K562 (cell line): ENCODE measurements at regions not wholly inside any gene's neighbourhood (a gene's known extent, or its start where the extent isn't known, plus 50 kb on each side); places are given as distances from the start of the nearest gene placed in this dataset.

ENCODE experiments used
- ATAC-seq: fragments of 200-7000 bp; cut with Tn5 transposase; 3 replicates; pipeline ENCODE4 v1.9.1; 2020; ENCODE audit warnings: moderate library complexity
- BruUV-seq: library from RNA; stranded (reverse); fragments of 400-500 nt; replicated peaks from 2 replicates; lab custom pipeline; 2021; lab: Mats Ljungman, UMichigan
- CTCF ChIA-PET: fragments of 300-600 bp; formaldehyde crosslinking; extraction: SDS; loops from one replicate; lab custom pipeline; 2021; ENCODE audit warnings: low intra/inter-chr PET ratio; lab: Yijun Ruan, JAX
- POLR2A ChIA-PET: fragments of 300-600, 350-650 bp; sonication (Branson Sonifier 250); formaldehyde crosslinking; extraction: SDS; loops from one replicate; lab custom pipeline; 2021; ENCODE audit warnings: antibody characterized with exemption, inconsistent platforms; lab: Yijun Ruan, JAX
- DNase-seq, 4 experiments: peaks; one replicate each; pipeline versions ENCODE4 v3.0.0 to v3.0.0-alpha.2; 2011 to 2018; ENCODE audit warnings: low spot score in 3 of 4, mixed read lengths in 3 of 4; ENCODE audit errors: extremely low read depth in 1 of 4
- FAIRE-seq: peaks from 2 replicates; lab custom pipeline; 2011; peaks lifted over from hg19 to GRCh38; lab: Jason Lieb, UNC
- H2AFZ ChIP-seq: 2 replicates; pipeline ENCODE4 v1.6.0; 2011; ENCODE audit warnings: low read depth, low read length, control low read depth, inconsistent platforms
- H3K27ac ChIP-seq: fragments of 200-600 bp; 3 replicates; pipeline ENCODE4 v1.8.0; 2011; ENCODE audit warnings: low read depth, mild to moderate bottlenecking, control low read depth, inconsistent platforms, low read length, moderate library complexity, mixed read lengths; ENCODE audit errors: extremely low read depth
- H3K27me3 ChIP-seq, 2 experiments: fragments of 300-600 bp in 1 of 2; 2 replicates in 1 of 2; 3 replicates in 1 of 2; pipeline versions ENCODE4 v1.6.0 to v1.8.0; 2011; ENCODE audit warnings: inconsistent platforms in 2 of 2, low read length in 2 of 2, mild to moderate bottlenecking in 1 of 2, mixed read lengths in 1 of 2, moderate library complexity in 1 of 2; ENCODE audit not compliant: control insufficient read depth in 2 of 2, insufficient read depth in 2 of 2
- H3K36me3 ChIP-seq: fragments of 300-600 bp; 3 replicates; pipeline ENCODE4 v1.8.0; 2011; ENCODE audit warnings: mild to moderate bottlenecking, low read length, inconsistent platforms; ENCODE audit not compliant: control insufficient read depth, insufficient read depth
- H3K4me1 ChIP-seq, 2 experiments: fragments of 200-600 bp in 1 of 2; replicated peaks in 1 of 2; 2 replicates in 1 of 2; 3 replicates in 1 of 2; pipeline versions ENCODE4 v1.5.1 to v1.8.0; 2011; ENCODE audit warnings: inconsistent platforms in 2 of 2, low read length in 2 of 2, mild to moderate bottlenecking in 1 of 2, mixed read lengths in 1 of 2, moderate library complexity in 1 of 2; ENCODE audit not compliant: control insufficient read depth in 2 of 2, insufficient read depth in 2 of 2
- H3K4me2 ChIP-seq: 2 replicates; pipeline ENCODE4 v1.6.1; 2011; ENCODE audit warnings: low read length, control low read depth, inconsistent platforms, mixed read lengths; ENCODE audit not compliant: insufficient read depth
- H3K4me3 ChIP-seq: fragments of 200-600 bp; sonication (generic), shearing (Covaris generic); 2 replicates; pipeline ENCODE4 v1.5.1; 2016; ENCODE audit warnings: control low read depth, inconsistent platforms
- H3K79me2 ChIP-seq: fragments of 200-600 bp; 3 replicates; pipeline ENCODE4 v1.8.0; 2011; ENCODE audit warnings: low read length, inconsistent platforms; ENCODE audit not compliant: control insufficient read depth, insufficient read depth
- H3K9ac ChIP-seq, 2 experiments: 2 replicates each; pipeline versions ENCODE4 v1.6.0 to v1.6.1; 2011; ENCODE audit warnings: low read depth in 2 of 2, low read length in 2 of 2, control low read depth in 1 of 2, inconsistent platforms in 1 of 2, mild to moderate bottlenecking in 1 of 2, mixed read lengths in 1 of 2; ENCODE audit not compliant: insufficient read depth in 1 of 2
- H3K9me1 ChIP-seq: one replicate; pipeline ENCODE4 v1.6.0; 2011; ENCODE audit warnings: inconsistent platforms, mild to moderate bottlenecking, low read length, moderate library complexity; ENCODE audit not compliant: control insufficient read depth, insufficient read depth
- H3K9me3 ChIP-seq: replicated peaks from 2 replicates; pipeline ENCODE4 v1.5.1; 2011; ENCODE audit warnings: low read depth, low read length, inconsistent platforms; ENCODE audit not compliant: control insufficient read depth, insufficient read depth
- H4K20me1 ChIP-seq: replicated peaks from 2 replicates; pipeline ENCODE4 v1.6.1; 2011; ENCODE audit warnings: low read length, inconsistent platforms, mixed read lengths; ENCODE audit not compliant: control insufficient read depth, insufficient read depth
- ATF7 ChIP-seq: fragments of 450-650 bp; IDR thresholded peaks from 2 replicates; pipeline ENCODE4 v1.7.1; 2014; ENCODE audit warnings: mild to moderate bottlenecking, moderate library complexity
- C11orf30 ChIP-seq: fragments of 450-650 bp; IDR thresholded peaks from 2 replicates; pipeline ENCODE4 v1.6.1; 2016; ENCODE audit warnings: low read depth, mild to moderate bottlenecking
- CBX2 ChIP-seq: fragments of 200-600 bp; sonication (generic); IDR thresholded peaks from one replicate; pipeline ENCODE4 v1.6.1; 2012; ENCODE audit warnings: mild to moderate bottlenecking, low read length, inconsistent platforms; ENCODE audit not compliant: insufficient read depth, poor library complexity, severe bottlenecking
- ETS2 ChIP-seq: IDR thresholded peaks from 2 replicates; pipeline ENCODE4 v1.6.1; 2016; ENCODE audit warnings: borderline replicate concordance, missing genetic modification characterization, mild to moderate bottlenecking, moderate library complexity, missing compliant biosample characterization; ENCODE audit not compliant: poor library complexity, severe bottlenecking
- FOSL1 ChIP-seq: fragments of 200-800 bp; sonication (Bioruptor generic); conservative IDR thresholded peaks from 2 replicates; pipeline ENCODE4 v1.6.1; 2016; ENCODE audit warnings: missing genetic modification characterization, missing compliant biosample characterization
- FOXP1 ChIP-seq: sonication (generic); formaldehyde crosslinking; IDR thresholded peaks from 2 replicates; pipeline ENCODE4 v1.8.0; 2022; ENCODE audit warnings: mild to moderate bottlenecking, missing genetic modification reagents
- HDAC3 ChIP-seq: fragments of 450-650 bp; IDR thresholded peaks from 2 replicates; pipeline ENCODE4 v1.6.1; 2018; ENCODE audit warnings: borderline replicate concordance, mild to moderate bottlenecking, moderate library complexity; ENCODE audit not compliant: partially characterized antibody
- HOXB6 ChIP-seq: fragments of 250-450 bp; sonication (Bioruptor Pico); IDR thresholded peaks from 2 replicates; pipeline ENCODE4 v1.5.1; 2022; ENCODE audit warnings: mild to moderate bottlenecking, borderline replicate concordance
- LCOR ChIP-seq: sonication (generic); formaldehyde crosslinking; IDR thresholded peaks from 2 replicates; pipeline ENCODE4 v1.8.0; 2022; ENCODE audit warnings: mild to moderate bottlenecking, missing genetic modification reagents
- PML ChIP-seq: IDR thresholded peaks from 2 replicates; pipeline ENCODE4 v1.6.1; 2012; ENCODE audit warnings: low read length, inconsistent platforms
- POLR2G ChIP-seq: fragments of 200-400 bp; formaldehyde crosslinking; IDR thresholded peaks from 2 replicates; pipeline ENCODE4 v1.6.1; 2017; ENCODE audit warnings: low read depth, mild to moderate bottlenecking, antibody characterized with exemption, low read length, moderate library complexity
- SIN3A ChIP-seq, 2 experiments: fragments of 150-350 bp in 1 of 2; IDR thresholded peaks; 2 replicates each; pipeline ENCODE4 v1.6.1; 2011 to 2016; ENCODE audit warnings: borderline replicate concordance in 2 of 2, low read depth in 2 of 2, low read length in 2 of 2, mild to moderate bottlenecking in 2 of 2, moderate library complexity in 2 of 2; ENCODE audit not compliant: control insufficient read depth in 1 of 2
- STAG1 ChIP-seq: sonication (generic); formaldehyde crosslinking; IDR thresholded peaks from 2 replicates; pipeline ENCODE4 v1.5.0; 2020; ENCODE audit warnings: missing genetic modification reagents, borderline replicate concordance
- XRCC4 ChIP-seq: IDR thresholded peaks from one replicate; pipeline ENCODE4 v1.6.1; 2011; ENCODE audit not compliant: insufficient read depth, insufficient read length; ENCODE audit errors: extremely low read depth
- ZNF134 ChIP-seq: fragments of 250-450 bp; sonication (Bioruptor Pico); conservative IDR thresholded peaks from 2 replicates; pipeline ENCODE4 v1.4.0; 2020
- ZNF274 ChIP-seq: IDR thresholded peaks from 2 replicates; pipeline ENCODE4 v1.6.1; 2011; ENCODE audit warnings: low read depth, mild to moderate bottlenecking, low read length, moderate library complexity, borderline replicate concordance
- ZNF395 ChIP-seq: fragments of 200-800 bp; sonication (Bioruptor generic); IDR thresholded peaks from 2 replicates; pipeline ENCODE4 v1.6.1; 2017; ENCODE audit warnings: missing genetic modification characterization, missing compliant biosample characterization
- WGBS: fragments of 100-300 bp; shearing (Covaris generic); methylation state at CpG from one replicate; pipeline ENCODE4 v1.1.6; 2016; ENCODE audit warnings: low coverage, mixed read lengths; ENCODE audit not compliant: insufficient coverage; ENCODE audit errors: missing lambda C conversion rate; 5-methylcytosine and 5-hydroxymethylcytosine counted together
- in situ Hi-C: fragments of 300-500 bp; cut with MboI; formaldehyde crosslinking; loops from 4 replicates; pipeline ENCODE4 v1.15.0; 2018; ENCODE audit warnings: inconsistent platforms, mixed read lengths
- intact Hi-C: fragments of 100-400 bp; cut with micrococcal nuclease; formaldehyde crosslinking; loops from 2 replicates; pipeline ENCODE4 v1.14.2; 2022
- TF ChIP-seq, protein P1 (sequence below): fragments of 450-650 bp; formaldehyde crosslinking; IDR thresholded peaks from 2 replicates; pipeline ENCODE4 v1.4.0; 2020; ENCODE audit warnings: mild to moderate bottlenecking, moderate library complexity

DNA sequence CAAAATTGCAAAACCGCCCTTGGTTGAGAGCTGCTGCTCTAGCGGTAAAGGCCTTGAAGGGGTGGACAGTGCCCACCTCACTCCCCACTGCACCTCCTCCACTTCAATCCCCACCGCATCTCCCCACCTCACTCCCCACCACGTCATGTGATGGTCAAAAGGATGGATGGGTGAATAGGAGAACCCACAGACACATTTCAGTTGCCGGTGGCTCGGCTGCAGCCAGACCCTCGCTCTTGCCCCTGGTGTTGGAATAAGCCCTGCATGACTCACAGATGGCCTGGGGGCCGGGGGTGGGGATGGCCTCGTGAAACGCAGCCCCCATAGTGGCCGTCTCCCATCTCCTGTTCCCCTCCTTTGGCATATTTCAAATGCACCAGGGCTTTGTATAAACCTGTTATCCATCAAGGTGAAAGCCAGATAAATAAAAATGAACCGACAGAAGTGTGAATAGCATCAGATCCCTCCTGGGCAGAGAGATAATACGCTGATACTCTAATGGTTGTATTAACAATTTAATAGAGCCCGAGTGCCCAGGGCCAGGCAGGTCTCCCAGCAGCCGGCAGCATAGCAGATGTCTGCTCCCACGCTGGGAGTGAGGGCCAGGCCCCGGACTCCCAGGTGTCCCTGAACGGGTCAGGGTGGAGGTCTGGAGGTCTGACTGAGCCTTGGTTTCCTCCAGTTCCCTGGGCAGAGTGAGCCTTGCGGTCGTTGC, 300.3 kb downstream of the NPHP4 start:
- H3K9me1 ChIP-seq = no peaks in the 10 kb centered on the region
- no peaks in the 10 kb centered on the region for H3K79me2 ChIP-seq
- H3K9ac ChIP-seq = no peak overlapping the region
- BruUV-seq = no TSS peak
- H3K4me1 ChIP-seq = peaks cover 0 to 6% of the 10 kb centered on the region in 2 experiments; a peak in 1 of 5 replicates
- H3K27ac ChIP-seq = no peak overlapping the region
- WGBS = 1% methylated on average over 20 of the region's 20 CpGs
- DNase-seq (no peak), FAIRE-seq (no peak), ATAC-seq (no peak)
- ChIA-PET CTCF (no interaction called here), POLR2A (no interaction called here)
- no peak overlapping the region for H2AFZ ChIP-seq
- in situ Hi-C loops = no loop called here
- H3K27me3 ChIP-seq = peaks cover 7 to 25% of the 10 kb centered on the region in 2 experiments; a peak in 3 of 5 replicates
- intact Hi-C loops = no loop called here
- H3K36me3 ChIP-seq = no peaks in the 10 kb centered on the region
- no peak overlapping the region for H3K4me3 ChIP-seq
- no peaks in the 10 kb centered on the region for H3K9me3 ChIP-seq
- H3K4me2 ChIP-seq = no peak overlapping the region
- H4K20me1 ChIP-seq = no peaks in the 10 kb centered on the region; the same call in 1 of the 2 replicates
- TF ChIP-seq C11orf30 = no peak
- no peak for TF ChIP-seq HDAC3
- TF ChIP-seq HOXB6 = no peak
- TF ChIP-seq SIN3A (IDR thresholded peaks at IDR 0.05; ENCODE audit: borderline replicate concordance in 2 of 2, control insufficient read depth in 1 of 2, low read depth in 2 of 2, low read length in 2 of 2) = no peak
- no peak for TF ChIP-seq STAG1
- TF ChIP-seq ZNF395 (CRISPR knock-in tag) = no peak
- TF ChIP-seq FOSL1 (tag) = no peak
- no peak for TF ChIP-seq ZNF134 (CRISPR knock-in tag)
- no peak for TF ChIP-seq CBX2
- TF ChIP-seq, protein P1, sequence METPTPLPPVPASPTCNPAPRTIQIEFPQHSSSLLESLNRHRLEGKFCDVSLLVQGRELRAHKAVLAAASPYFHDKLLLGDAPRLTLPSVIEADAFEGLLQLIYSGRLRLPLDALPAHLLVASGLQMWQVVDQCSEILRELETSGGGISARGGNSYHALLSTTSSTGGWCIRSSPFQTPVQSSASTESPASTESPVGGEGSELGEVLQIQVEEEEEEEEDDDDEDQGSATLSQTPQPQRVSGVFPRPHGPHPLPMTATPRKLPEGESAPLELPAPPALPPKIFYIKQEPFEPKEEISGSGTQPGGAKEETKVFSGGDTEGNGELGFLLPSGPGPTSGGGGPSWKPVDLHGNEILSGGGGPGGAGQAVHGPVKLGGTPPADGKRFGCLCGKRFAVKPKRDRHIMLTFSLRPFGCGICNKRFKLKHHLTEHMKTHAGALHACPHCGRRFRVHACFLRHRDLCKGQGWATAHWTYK (CRISPR knock-in tag) = no peak
- no peak for TF ChIP-seq ATF7
- no peak for TF ChIP-seq XRCC4
- no peak for TF ChIP-seq POLR2G
- no peak for TF ChIP-seq PML
- no peak for TF ChIP-seq FOXP1 (CRISPR knock-in tag)
- TF ChIP-seq ETS2 = no peak
- no peak for TF ChIP-seq ZNF274
- no peak for TF ChIP-seq LCOR (CRISPR knock-in tag)
